GM12864 (cell line): ENCODE measurements at regions not wholly inside any gene's neighbourhood (a gene's known extent, or its start where the extent isn't known, plus 50 kb on each side); places are given as distances from the start of the nearest gene placed in this dataset.

Experiments
- DNase-seq: peaks from one replicate; pipeline ENCODE4 v3.0.0-alpha.2; 2011; ENCODE audit warnings: low read depth
- H3K4me3 ChIP-seq: 2 replicates; pipeline ENCODE4 v1.5.1; 2011; ENCODE audit warnings: mild to moderate bottlenecking, low read depth, low read length, control low read depth
- CTCF ChIP-seq: IDR thresholded peaks from 2 replicates; pipeline ENCODE4 v1.5.1; 2011; ENCODE audit warnings: low read depth, mild to moderate bottlenecking, moderate library complexity, low read length, control low read depth, inconsistent platforms; ENCODE audit errors: missing control alignments

GRCh38 chr16:66304151-66304550 is 62.3 kb upstream of the CDH5 start:
- no peak for DNase-seq
- TF ChIP-seq CTCF, result no peak

GRCh38 chr16:66300501-66300900 is 66.0 kb upstream of the CDH5 start:
- DNase-seq, result no peak
- TF ChIP-seq CTCF, result no peak
- no peak overlapping the region for H3K4me3 ChIP-seq

More at GRCh38 chr16:66304151-66304550, 62.3 kb upstream of the CDH5 start:
- no peak overlapping the region for H3K4me3 ChIP-seq

GRCh38 chr16:66300037-66300436 is 66.5 kb upstream of the CDH5 start:
- H3K4me3 ChIP-seq, result no peak overlapping the region
- no peak for TF ChIP-seq CTCF
- DNase-seq, result no peak

- H3K4me3 ChIP-seq, result no peak overlapping the region
- no peak for DNase-seq
- no peak for TF ChIP-seq CTCF
Measured at GRCh38 chr16:66299349-66299748, 67.1 kb upstream of the CDH5 start.

- H3K4me3 ChIP-seq, result no peak overlapping the region
- no peak for DNase-seq
- no peak for TF ChIP-seq CTCF
Measured at GRCh38 chr16:66298571-66299120, 67.8 kb upstream of the CDH5 start.

GRCh38 chr16:66298006-66298405 is 68.5 kb upstream of the CDH5 start:
- TF ChIP-seq CTCF, result no peak
- H3K4me3 ChIP-seq, result no peak overlapping the region
- no peak for DNase-seq

GRCh38 chr16:66296591-66296990 is 69.9 kb upstream of the CDH5 start:
- no peak for TF ChIP-seq CTCF
- no peak overlapping the region for H3K4me3 ChIP-seq

More at GRCh38 chr16:66296591-66296990, 69.9 kb upstream of the CDH5 start:
- DNase-seq, result no peak
